Skeletal muscle cell (primary cell): ENCODE measurements at regions not wholly inside any gene's neighbourhood (a gene's known extent, or its start where the extent isn't known, plus 50 kb on each side); places are given as distances from the start of the nearest gene placed in this dataset.

Experiments used
- DNase-seq: peaks from one replicate; pipeline ENCODE4 v3.0.0-alpha.2; 2010; ENCODE audit warnings: low read depth
- H3K4me3 ChIP-seq: 2 replicates; pipeline ENCODE4 v1.5.1; 2011; ENCODE audit warnings: low read depth, mild to moderate bottlenecking, control low read depth, low read length, moderate library complexity

DNA sequence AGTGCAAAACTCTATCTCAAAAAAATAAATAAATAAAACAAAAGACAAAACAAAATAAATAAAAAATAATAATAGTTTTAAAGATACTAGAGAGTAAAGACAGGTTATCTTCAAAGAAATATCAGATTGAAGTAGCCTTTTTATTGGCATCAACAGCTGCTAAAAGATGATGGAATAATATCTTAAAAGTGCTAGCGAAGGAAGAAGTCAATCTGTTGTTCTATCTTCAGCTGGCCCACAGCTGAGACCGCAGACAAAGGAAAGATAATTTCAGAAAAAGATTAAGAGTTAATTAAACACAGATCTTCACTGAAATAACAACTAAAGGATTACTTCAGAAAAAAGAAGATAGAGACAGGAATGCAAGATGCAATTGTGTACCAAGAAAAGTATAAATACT is 130.2 kb upstream of the PKDCC start:
- DNase-seq, result no peak
- H3K4me3 ChIP-seq, result no peak overlapping the region

DNA sequence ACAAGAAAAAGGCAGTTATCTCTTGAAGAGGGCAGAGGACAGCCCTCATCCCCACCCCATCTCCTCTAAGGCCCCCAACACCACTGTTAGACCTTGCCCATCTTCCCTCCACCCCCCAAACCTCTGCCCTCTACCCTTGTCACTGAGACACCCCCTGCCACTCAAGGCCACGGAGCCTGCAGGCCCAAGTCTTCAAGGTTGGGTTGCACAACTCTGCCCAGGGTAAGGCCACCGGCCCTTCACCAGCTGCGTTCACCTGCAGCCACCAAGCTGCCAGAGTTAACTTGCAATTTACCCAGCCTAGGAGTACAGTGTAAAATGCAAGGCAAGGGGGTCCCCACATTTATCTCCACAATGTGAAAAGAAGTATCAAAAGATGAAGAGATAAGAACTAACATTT is 128.7 kb upstream of the PKDCC start:
- H3K4me3 ChIP-seq, result no peak overlapping the region
- DNase-seq, result no peak

DNA sequence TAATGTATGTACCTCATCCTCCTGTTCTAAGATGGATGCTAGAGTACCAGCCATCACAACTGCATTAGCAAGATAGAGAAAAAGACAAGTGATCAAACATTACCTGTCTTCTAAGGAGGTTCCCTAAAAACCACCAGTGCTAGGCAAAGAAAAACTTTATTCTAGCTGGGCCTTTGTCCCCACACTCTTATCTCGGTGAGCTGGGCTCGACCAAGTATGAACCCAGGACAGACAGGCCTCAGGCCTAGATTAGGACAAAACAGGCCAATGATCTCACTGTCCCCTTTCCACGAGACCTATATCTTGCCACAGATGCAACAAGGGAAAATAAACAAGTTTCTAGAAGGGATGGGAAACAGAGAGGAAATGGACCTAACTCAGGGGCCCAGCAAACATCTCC is 127.6 kb upstream of the PKDCC start:
- no peak for DNase-seq

DNA sequence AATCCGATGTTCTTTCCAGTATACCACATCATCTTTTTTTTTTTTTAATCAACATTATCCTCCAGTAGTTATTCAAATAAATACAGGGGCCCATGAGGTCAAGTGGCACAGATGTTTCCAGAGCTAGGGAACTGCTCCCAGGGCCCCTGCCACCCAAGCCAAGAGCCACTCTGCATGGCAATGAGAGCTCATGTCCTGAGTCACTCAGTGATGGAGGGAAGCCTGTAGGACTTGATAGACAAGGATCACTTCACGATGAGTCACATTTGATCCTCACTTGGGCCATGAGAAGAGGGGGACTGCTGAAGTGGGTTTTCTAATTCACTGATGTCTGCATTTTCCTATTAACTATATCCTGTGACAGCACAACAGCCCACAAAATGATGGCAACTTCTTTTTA is 127.0 kb upstream of the PKDCC start:
- H3K4me3 ChIP-seq, result no peak overlapping the region
- no peak for DNase-seq

More for the DNA sequence above, 127.6 kb upstream of the PKDCC start:
- no peak overlapping the region for H3K4me3 ChIP-seq

DNA sequence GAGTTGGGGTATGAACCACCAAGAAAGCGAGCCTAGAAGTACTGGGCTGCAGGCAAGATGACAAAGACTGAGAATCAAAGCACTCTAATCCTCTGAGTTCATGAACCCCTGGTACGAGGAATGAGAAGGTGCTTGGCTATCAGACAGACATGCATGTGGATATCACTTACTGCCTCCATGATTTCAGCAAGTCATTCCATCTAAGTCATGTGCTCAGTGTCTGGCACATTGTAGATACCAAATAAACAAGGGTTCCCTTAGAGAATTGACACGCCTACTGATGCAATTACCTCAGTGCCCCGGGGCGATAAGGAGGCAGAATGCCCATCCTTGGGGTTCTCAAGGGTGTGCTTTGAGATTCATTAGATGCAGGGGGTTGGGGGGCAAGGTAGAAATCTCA is 125.6 kb upstream of the PKDCC start:
- DNase-seq, result no peak
- H3K4me3 ChIP-seq, result no peak overlapping the region

DNA sequence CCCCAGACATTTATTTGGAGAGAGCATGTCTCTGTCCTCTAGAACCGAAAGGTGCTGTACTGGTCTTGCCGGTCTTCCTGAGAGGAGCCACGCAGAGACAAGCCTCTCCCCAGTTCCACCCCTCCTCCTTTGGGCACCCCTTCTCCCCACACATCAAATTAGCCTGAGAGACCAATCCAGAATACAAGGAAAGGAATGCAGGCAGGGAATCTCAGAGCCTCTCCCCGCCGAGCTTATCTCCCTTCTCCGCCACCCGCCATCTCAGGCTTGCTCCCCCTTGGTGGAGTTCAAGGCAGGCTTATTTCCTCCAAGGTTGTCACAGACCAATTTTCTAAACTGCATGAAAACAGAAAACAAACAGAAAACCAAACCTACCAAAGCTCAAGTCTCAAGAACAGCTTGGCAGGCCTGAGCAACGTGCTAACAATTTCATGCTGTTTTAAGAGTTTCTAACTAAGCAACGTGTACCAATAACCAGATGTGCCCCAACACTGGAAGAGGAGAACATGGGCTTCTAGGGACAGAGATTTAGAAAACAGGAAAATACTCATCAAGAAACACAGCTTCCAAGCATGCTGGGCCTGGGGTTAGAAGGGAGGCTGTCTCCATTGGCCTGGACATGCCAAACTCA is 124.5 kb upstream of the PKDCC start:
- no peak for DNase-seq
- H3K4me3 ChIP-seq, result no peak overlapping the region

DNA sequence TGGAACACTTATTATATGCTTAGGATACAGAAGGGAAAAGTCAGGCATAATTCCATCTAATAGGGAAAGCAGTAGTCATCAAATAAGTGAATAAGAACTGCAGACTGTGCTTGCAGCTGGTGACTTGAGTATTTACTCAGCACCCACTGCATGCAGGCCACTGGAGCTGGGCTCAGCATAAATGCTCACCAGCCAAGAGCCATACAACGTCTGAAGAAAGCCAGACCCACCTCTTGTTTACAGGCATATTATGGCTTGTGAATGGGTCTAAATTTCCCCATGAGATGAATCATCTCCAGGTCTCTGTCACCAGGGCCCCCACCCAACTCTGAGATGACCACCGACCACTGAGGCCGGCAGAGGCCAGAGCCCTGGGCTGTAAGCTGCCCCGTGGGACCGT is 123.8 kb upstream of the PKDCC start:
- no peak overlapping the region for H3K4me3 ChIP-seq
- no peak for DNase-seq

DNA sequence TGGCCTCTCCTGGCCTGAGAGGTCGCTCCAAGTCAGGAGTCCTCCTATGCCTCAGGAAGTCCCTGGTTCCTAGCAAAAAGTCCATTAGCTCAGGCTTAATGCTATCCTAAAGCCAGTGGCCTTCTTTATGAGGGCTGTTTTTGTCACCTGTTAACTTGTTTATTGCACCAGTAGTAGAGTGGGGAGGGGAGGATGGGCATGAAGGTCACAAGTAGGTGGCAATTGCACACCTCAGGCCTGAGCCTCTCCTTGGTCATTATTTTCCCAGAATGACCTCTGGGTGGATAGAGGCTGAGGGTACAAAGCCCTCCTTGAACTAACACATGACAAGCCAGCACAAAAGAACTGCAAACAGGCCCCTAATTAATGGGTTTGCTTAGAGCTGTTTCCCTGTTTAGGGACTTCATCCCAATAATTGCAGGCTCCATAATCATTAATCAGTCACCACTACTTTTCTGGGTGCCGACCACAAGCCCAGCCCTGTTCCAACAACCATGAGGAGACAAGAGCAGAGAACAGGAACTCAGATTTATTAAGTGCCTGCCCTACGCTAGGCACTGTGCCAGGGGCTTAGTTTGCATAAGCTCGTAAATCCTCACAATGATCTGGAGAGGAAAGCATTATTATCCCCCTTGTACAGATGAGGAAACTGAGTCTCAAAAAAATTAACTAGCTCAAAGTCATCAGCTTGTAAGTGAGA is 123.0 kb upstream of the PKDCC start:
- no peak overlapping the region for H3K4me3 ChIP-seq
- DNase-seq, result no peak

DNA sequence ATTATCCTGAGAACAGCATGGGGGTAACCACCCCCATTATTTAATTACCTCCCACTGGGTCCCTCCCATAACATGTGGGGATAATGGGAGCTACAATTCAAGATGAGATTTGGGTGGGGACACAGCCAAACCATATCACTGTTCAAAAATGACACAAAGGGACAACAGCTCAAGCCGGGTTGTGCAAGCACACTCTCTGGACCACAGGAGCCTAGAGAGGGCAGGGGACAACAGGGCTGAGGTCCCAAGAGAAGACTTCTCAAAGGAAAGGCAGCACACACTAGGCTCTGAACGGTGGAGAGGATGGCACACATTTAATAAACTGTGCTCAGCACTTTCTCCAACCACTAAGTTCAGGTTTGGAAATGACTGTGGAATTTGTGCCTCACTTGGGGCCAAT is 122.1 kb upstream of the PKDCC start:
- no peak for DNase-seq
- H3K4me3 ChIP-seq, result no peak overlapping the region

DNA sequence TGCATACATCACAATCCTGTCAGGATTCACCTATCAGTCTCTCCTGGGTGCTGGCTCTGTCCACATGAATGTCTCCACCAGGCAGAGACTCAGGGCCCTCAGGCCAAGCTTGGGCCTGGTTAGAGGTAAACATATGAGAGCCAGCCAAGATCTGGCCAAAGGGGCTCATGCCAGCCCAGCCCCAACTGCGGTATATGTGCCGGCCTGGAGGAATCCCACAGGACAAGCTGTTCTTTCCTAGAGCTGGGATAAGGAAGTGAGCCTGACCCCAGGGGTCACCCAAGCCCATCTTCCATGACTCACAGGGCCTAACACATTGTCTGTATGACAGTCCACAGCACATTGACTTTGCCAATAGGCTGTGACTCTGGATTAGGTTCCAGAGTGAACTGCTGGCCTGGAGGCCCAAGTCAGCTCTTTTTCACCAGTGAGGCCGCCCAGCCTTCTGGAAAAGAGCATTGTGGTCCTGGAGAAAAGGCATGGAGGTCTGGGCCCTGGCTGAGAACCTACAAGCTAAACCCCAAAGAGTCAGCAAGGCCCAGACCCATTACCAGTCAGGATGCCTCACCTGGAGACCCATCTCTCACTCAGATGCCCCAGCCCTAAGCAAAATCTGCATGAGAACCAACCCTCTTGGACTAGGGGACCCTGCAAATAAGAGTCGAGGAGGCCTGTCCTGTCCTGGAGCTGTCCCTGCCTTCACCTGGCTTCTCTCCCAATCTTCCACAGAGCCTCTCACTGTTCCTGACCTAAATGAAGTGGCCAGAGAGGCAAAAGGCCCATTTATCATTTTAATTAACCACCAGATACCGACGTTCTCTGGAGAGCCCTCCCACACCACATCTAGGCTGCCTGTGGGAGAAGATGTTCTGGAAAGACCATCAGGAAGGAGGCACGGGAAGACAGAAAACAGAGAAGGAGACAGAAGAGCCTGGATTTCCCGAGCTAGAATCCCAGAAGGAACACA is 120.9 kb upstream of the PKDCC start:
- H3K4me3 ChIP-seq, result no peak overlapping the region
- peak; percentile 46 for DNase-seq

DNA sequence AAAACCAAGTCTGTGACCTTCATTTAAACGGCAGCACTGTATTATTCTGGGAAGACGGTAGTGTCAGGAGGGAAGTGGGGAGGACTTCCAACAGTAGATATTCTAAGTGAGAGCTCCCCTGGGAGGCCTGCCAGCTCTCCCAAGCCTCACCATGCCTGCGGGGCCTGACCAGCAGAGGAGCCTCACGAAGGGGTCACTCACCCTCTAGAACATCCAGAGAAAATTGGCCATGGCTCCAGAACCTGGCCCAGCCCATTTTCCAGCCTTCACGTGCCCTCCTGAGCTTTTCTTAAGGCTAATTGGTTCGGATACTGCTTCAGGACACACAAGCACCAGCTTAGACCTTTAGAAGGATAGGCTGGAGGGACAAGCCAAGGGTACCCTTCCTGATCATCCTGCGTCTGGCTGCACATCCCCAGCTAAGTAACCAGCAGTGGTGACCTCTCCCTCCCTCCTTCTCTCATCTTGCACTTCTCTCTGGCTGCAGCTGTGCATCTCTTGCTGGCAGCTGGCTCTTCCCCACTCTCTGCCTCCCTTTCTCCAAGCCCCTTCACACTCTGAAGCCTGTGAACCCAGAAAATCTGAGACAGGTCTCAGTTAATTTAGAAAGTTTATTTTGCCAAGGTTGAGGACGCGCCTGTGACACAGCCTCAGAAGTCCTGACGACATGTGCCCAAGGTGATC is 120.1 kb upstream of the PKDCC start:
- no peak for DNase-seq
- no peak overlapping the region for H3K4me3 ChIP-seq

DNA sequence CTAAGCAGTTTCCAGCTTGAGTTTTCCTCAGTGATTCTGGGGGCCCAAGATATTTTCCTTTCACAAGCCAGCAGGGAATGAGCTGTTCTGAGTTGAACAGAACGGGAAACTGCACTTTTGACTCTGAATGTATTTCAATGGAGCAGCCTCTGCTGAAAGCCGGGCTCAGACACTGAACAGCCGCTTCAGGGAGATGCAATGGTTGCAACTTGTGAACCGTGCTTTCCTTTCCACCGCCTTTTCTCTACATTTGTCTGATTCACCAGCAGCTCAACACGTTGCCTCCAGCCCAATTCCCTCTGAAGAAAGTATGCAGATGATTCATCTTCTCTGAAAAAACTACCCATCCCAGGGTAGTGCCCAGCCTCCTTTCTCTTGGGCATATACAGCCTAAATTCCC is 119.3 kb upstream of the PKDCC start:
- no peak overlapping the region for H3K4me3 ChIP-seq
- peak; percentile 73 for DNase-seq

DNA sequence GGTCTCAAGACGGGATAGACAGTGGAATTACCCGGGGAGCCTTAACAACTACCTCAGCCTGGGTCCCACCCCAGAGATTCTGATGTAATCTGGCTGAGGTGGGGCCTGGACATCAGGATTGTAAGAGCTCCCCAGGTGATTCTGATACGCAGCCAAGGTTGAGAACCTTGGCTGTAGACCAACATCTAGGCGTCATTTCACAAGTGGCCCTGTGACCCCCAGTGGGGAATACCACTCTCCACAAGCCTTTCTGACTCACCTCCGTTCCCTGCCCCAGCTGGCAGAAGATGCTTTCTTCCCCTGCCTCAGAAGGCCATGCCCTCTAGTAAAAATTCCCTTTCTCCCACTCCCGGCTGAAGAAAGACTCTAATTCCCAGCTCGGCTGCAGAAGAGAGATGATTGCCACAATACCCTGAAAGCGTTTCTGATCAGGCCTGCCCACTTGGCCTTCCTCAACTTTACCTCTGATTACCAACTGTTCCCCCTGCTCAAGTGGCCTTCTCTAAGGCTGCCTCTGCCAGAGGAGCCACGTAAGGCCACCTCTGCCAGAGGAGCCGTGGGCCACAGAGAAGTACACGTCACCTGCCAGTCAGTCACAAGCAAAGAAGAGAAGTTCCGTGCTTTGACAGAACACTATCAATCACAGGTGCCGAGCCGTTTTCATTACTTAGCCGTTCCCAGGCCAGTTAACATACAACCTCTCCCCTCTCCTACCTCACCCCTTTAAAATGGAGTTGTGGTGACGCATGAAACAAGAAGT is 116.8 kb upstream of the PKDCC start:
- H3K4me3 ChIP-seq, result no peak overlapping the region
- peak; percentile 48 for DNase-seq

DNA sequence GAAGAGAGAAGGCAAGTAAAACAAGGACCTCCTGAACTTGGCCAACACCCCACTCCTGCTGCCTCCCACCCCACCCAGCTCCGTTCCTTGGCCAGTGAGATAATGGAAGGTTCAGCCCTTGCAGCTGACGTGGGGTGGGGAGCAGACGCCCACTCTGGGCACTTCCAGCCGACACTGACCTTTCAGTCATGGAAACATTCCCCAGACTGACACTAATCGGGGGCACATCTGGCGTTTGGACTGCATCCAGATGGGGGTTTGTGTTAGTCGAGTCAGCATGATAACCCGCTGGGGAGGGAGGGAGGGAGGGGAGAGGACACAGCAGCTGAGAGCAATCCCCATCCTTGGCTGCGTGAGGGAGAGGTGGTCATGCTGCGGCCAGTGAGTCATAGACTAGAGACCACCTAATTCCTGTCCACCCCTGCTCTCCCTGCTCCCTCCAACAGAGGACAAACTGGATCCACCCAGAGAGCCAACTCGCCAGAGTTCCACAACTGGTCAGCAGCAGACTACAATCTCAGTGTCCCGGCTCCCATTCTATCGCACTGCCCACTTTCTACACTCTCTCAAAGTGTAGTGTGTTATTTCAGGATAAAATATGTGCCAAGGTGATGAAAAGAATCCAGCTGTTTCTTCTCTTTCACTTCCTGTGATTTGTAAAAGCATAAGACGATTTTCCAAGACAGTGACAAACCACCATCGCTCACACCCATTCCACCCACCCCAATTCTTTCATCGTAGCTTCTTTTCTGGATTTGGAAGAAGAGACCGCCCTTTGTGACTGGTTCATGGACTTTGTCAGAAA is 115.4 kb upstream of the PKDCC start:
- peak; percentile 99 for DNase-seq
- no peak overlapping the region for H3K4me3 ChIP-seq

DNA sequence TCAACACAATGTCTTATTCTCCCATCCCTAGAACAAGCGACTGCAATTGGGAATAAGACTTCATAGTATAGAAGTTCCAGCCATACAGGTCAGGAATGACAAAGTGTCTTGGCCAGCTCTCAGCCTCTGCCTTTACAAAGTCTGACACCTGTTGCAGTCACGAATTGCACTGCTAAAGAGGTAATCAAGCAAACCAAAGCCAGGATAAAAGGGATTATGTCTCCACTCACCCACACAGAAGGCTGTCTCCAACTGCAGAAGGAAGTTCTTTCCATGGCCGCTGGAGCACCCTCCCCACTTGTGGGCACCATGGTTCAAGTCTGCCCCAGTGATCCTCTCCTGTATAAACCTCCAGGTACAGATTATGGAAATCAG is 114.8 kb upstream of the PKDCC start:
- H3K4me3 ChIP-seq, result no peak overlapping the region
- DNase-seq, result no peak

DNA sequence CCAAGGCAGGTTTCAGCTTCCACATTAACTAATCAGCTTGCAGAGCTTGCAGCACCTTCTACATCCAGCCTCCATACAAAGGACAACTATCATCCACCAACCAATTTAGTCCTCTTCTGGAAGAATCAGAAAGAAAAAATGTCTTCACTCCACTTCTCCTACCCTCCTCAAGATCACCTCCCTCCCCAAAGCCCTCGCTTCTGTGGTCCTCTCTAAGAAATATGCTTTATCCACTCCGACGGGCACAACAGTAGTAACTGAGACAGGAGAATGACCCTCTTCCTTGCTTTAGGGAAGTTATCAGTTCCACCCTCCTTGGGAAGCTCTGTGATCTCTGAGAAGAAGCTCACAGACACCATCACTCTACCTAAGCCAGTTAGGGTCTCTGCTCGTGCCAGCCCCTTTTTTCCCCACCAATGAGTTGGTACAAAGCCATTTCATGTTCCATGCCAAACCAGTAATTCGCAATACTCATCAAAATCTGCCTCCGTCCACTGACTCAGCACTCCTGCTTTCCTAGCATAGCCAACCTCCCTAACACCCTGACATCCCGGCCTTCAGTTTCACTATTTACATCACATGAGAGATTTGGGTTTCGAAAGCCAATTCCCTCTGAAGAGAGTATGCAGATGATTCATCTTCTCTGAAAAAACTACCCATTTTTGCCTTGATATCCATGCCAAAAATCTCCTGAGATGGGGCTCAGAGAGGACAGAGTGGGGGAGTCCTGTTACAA is 114.1 kb upstream of the PKDCC start:
- no peak overlapping the region for H3K4me3 ChIP-seq
- peak; percentile 94 for DNase-seq

DNA sequence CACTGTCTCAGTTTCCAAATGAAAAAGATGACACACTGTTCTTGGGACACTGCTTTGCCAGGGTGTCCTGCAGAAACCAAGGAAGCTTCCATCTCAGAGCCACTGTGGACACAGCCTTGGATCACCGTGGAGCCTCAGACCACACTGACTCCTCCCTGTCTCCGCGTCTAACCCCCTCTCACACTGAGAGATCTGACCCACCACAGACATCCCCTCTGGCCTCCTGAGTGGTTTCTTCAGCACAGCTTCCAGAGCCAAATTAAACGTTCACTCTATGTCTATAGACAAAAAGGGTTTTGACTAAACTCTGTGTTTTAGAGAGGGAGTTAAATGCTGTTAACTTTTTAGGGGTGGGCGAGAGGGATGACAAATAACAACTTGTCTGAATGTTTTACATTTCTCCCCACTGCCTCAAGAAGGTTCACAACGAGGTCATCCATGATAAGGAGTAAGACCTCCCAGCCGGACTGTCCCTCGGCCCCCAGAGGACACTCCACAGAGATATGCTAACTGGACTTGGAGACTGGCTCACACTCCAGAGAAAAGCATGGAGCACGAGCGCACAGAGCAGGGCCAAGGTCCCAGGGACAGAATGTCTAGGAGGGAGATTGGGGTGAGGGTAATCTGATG is 113.4 kb upstream of the PKDCC start:
- peak; percentile 75 for DNase-seq
- H3K4me3 ChIP-seq, result no peak overlapping the region
